GM23248 (cell line): ENCODE measurements at regions not wholly inside any gene's neighbourhood (a gene's known extent, or its start where the extent isn't known, plus 50 kb on each side); places are given as distances from the start of the nearest gene placed in this dataset. TPM values are rescaled to one million over a fixed set of nuclear protein-coding genes. Genes with fewer than 3 reads are reported as not detected.
"Not testable (repeated sequence)": the region's sequence is repeated elsewhere in the genome, so short reads cannot be mapped to it uniquely, and the experiment has no call there.

Experiments
- DNase-seq: peaks from one replicate; pipeline ENCODE4 v3.0.0-alpha.2; 2015
- H2AFZ ChIP-seq: fragments of 200-600 bp; sonication (generic); 2 replicates; pipeline ENCODE4 v1.6.1; 2016; ENCODE audit warnings: antibody characterized with exemption
- H3F3A ChIP-seq: fragments of 200-600 bp; sonication (generic); 2 replicates; pipeline ENCODE4 v1.6.1; 2016; ENCODE audit warnings: mild to moderate bottlenecking, antibody characterized with exemption, mixed run types; ENCODE audit not compliant: insufficient read depth
- H3K27ac ChIP-seq: fragments of 200-600 bp; sonication (generic); 2 replicates; pipeline ENCODE4 v1.5.1; 2016; ENCODE audit warnings: mild to moderate bottlenecking
- H3K27me3 ChIP-seq: fragments of 200-600 bp; sonication (generic); replicated peaks from 2 replicates; pipeline ENCODE4 v1.6.1; 2016; ENCODE audit warnings: mild to moderate bottlenecking; ENCODE audit not compliant: insufficient read depth
- H3K36me3 ChIP-seq: fragments of 200-600 bp; sonication (generic); 2 replicates; pipeline ENCODE4 v1.6.1; 2016; ENCODE audit warnings: low read depth, mild to moderate bottlenecking
- H3K4me1 ChIP-seq: fragments of 200-600 bp; sonication (generic); 2 replicates; pipeline ENCODE4 v1.6.1; 2016; ENCODE audit warnings: mild to moderate bottlenecking; ENCODE audit not compliant: insufficient read depth
- H3K4me2 ChIP-seq: fragments of 200-600 bp; sonication (generic); one replicate; pipeline ENCODE4 v1.6.1; 2016; ENCODE audit warnings: mild to moderate bottlenecking; ENCODE audit not compliant: unreplicated experiment
- H3K4me3 ChIP-seq: fragments of 200-600 bp; sonication (generic); 2 replicates; pipeline ENCODE4 v1.5.1; 2016; ENCODE audit warnings: mild to moderate bottlenecking
- H3K79me2 ChIP-seq: fragments of 200-600 bp; sonication (generic); 2 replicates; pipeline ENCODE4 v1.6.1; 2016; ENCODE audit warnings: mild to moderate bottlenecking; ENCODE audit not compliant: insufficient read depth
- H3K9ac ChIP-seq: fragments of 200-600 bp; sonication (generic); 2 replicates; pipeline ENCODE4 v1.6.1; 2016; ENCODE audit warnings: mild to moderate bottlenecking
- H3K9me2 ChIP-seq: fragments of 200-600 bp; sonication (generic); 2 replicates; pipeline ENCODE4 v1.6.1; 2016; ENCODE audit warnings: mixed run types, mild to moderate bottlenecking, moderate library complexity; ENCODE audit not compliant: insufficient read depth
- H3K9me3 ChIP-seq: fragments of 200-600 bp; sonication (generic); one replicate; pipeline ENCODE4 v1.6.1; 2017; ENCODE audit warnings: low read depth
- H4K20me1 ChIP-seq: fragments of 200-600 bp; sonication (generic); 2 replicates; pipeline ENCODE4 v1.6.0; 2016; ENCODE audit not compliant: insufficient read depth
- EZH2 ChIP-seq: fragments of 200-600 bp; sonication (generic); IDR thresholded peaks from 2 replicates; pipeline ENCODE4 v1.6.1; 2018; ENCODE audit warnings: antibody characterized with exemption, mild to moderate bottlenecking; ENCODE audit not compliant: insufficient read depth, poor library complexity, severe bottlenecking
- EZH2phosphoT487 ChIP-seq: fragments of 200-600 bp; sonication (generic); IDR thresholded peaks from 2 replicates; pipeline ENCODE4 v1.6.1; 2018; ENCODE audit warnings: antibody characterized with exemption, moderate library complexity, mild to moderate bottlenecking, low read depth; ENCODE audit not compliant: insufficient read depth
- WGBS, 2 experiments: methylation state at CpG; one replicate each; pipeline ENCODE4 v1.1.6; 2015 to 2017; ENCODE audit warnings: low lambda C conversion rate in 2 of 2, low coverage in 1 of 2; ENCODE audit errors: missing lambda C conversion rate in 2 of 2; 5-methylcytosine and 5-hydroxymethylcytosine counted together
- in situ Hi-C: fragments of 300-500 bp; cut with MboI; formaldehyde crosslinking; loops from 2 replicates; pipeline ENCODE4 v1.15.0; 2020
- small RNA-seq: library from RNA; depleted of rRNA; stranded (forward); fragments of <200 nt; gene quantifications from one replicate; pipeline ENCODE3, GENCODE V24; 2014; ENCODE audit warnings: low read depth, low replicate concordance

GRCh38 chr5:75823811-75824210, 106.6 kb upstream of the POC5 start:
- no peaks in the 10 kb centered on the region for H3K27me3 ChIP-seq

GRCh38 chr5:75818661-75819060, 101.4 kb upstream of the POC5 start:
- TF ChIP-seq EZH2phosphoT487 (no peak), EZH2 (no peak)
- Histone ChIP-seq H3K27me3 (no peaks in the 10 kb centered on the region), H4K20me1 (no peaks in the 10 kb centered on the region), H3K4me3 (no peak overlapping the region), H3K79me2 (no peaks in the 10 kb centered on the region), H2AFZ (no peak overlapping the region), H3F3A (no peaks in the 10 kb centered on the region), H3K4me2 (no peak overlapping the region), H3K36me3 (no peaks in the 10 kb centered on the region), H3K27ac (no peak overlapping the region), H3K9me3 (no peaks in the 10 kb centered on the region), H3K4me1 (no peaks in the 10 kb centered on the region), H3K9me2 (no peaks in the 10 kb centered on the region), H3K9ac (no peak overlapping the region)
- DNase-seq: no peak
- in situ Hi-C loops: no loop called here
- WGBS, 2 experiments: 55 to 57% methylated on average over 2 of the region's 2 CpGs

More at GRCh38 chr5:75823811-75824210, 106.6 kb upstream of the POC5 start:
- Histone ChIP-seq H3K27ac (no peak overlapping the region), H4K20me1 (no peaks in the 10 kb centered on the region), H3K4me1 (no peaks in the 10 kb centered on the region), H3F3A (no peaks in the 10 kb centered on the region), H3K9ac (no peak overlapping the region), H3K4me3 (no peak overlapping the region), H3K9me3 (no peaks in the 10 kb centered on the region), H3K4me2 (no peak overlapping the region), H3K79me2 (no peaks in the 10 kb centered on the region), H3K9me2 (no peaks in the 10 kb centered on the region), H3K36me3 (no peaks in the 10 kb centered on the region), H2AFZ (no peak overlapping the region)
- no peak for DNase-seq
- 6 to 27% methylated on average over 1 of the region's 1 CpG for whole genome bisulfite sequencing, 2 experiments
- in situ Hi-C loops: no loop called here
- TF ChIP-seq EZH2 (no peak), EZH2phosphoT487 (no peak)

GRCh38 chr5:75799695-75800094, 82.5 kb upstream of the POC5 start:
- H3F3A ChIP-seq, H3K9me3 ChIP-seq: not testable (repeated sequence)

GRCh38 chr5:75769338-75769737, 52.1 kb upstream of the POC5 start:
- not testable (repeated sequence) for H3K4me3 ChIP-seq

More at GRCh38 chr5:75799695-75800094, 82.5 kb upstream of the POC5 start:
- H4K20me1 ChIP-seq, H3K4me1 ChIP-seq, H3K9ac ChIP-seq, H3K36me3 ChIP-seq, H3K27me3 ChIP-seq, H3K27ac ChIP-seq, H3K4me2 ChIP-seq, DNase-seq, H3K79me2 ChIP-seq, H3K4me3 ChIP-seq, H3K9me2 ChIP-seq, in situ Hi-C loops, H2AFZ ChIP-seq: not testable (repeated sequence)
- 36 to 38% methylated on average over 6 of the region's 6 CpGs for WGBS, 2 experiments

More at GRCh38 chr5:75769338-75769737, 52.1 kb upstream of the POC5 start:
- H3K4me1 ChIP-seq, H3K9me3 ChIP-seq, H3K4me2 ChIP-seq, DNase-seq, H3F3A ChIP-seq, H2AFZ ChIP-seq, H3K27me3 ChIP-seq, H3K36me3 ChIP-seq, H3K9me2 ChIP-seq, H4K20me1 ChIP-seq, H3K79me2 ChIP-seq, in situ Hi-C loops, H3K9ac ChIP-seq, H3K27ac ChIP-seq: not testable (repeated sequence)
- 45 to 49% methylated on average over 2 to 3 of the region's 3 CpGs for WGBS, 2 experiments

Small RNA genes in the stretch of these regions (small RNA-seq; reads per million reads assigned to genes)
- gene AC108120.2: not detected
